ENCODE measurements at regions not wholly inside any gene's neighbourhood (a gene's known extent, or its start where the extent isn't known, plus 50 kb on each side); places are given as distances from the start of the nearest gene placed in this dataset.
A peak's percentile ranks its signal among the peaks of the same experiment; 100 is the strongest.
"Not testable (repeated sequence)": the region's sequence is repeated elsewhere in the genome, so short reads cannot be mapped to it uniquely, and the experiment has no call there.

- no peak for DNase-seq
Observed at GRCh38 chrX:13955975-13956374, 73.7 kb downstream of the GEMIN8 start.

GRCh38 chrX:13955095-13955647 is 74.5 kb downstream of the GEMIN8 start:
- DNase-seq = no peak

- DNase-seq = no peak
Observed at GRCh38 chrX:13952581-13952980, 77.1 kb downstream of the GEMIN8 start.

GRCh38 chrX:13946223-13946622 is 83.5 kb downstream of the GEMIN8 start:
- DNase-seq = not testable (repeated sequence)

- DNase-seq = not testable (repeated sequence)
Observed at GRCh38 chrX:13945787-13946186, 83.9 kb downstream of the GEMIN8 start.

GRCh38 chrX:13940671-13941070 is 89.0 kb downstream of the GEMIN8 start:
- no peak for DNase-seq

GRCh38 chrX:13939741-13940597 is 89.7 kb downstream of the GEMIN8 start:
- no peak for DNase-seq

GRCh38 chrX:13938829-13939530 is 90.7 kb downstream of the GEMIN8 start:
- DNase-seq = no peak

GRCh38 chrX:13938051-13938828 is 91.5 kb downstream of the GEMIN8 start:
- DNase-seq = peak; percentile 60

- DNase-seq = peak; percentile 16
Observed at GRCh38 chrX:13937370-13938050, 92.2 kb downstream of the GEMIN8 start.

GRCh38 chrX:13936521-13937225 is 93.0 kb downstream of the GEMIN8 start:
- no peak for DNase-seq

GRCh38 chrX:13934731-13935130 is 95.0 kb downstream of the GEMIN8 start:
- no peak for DNase-seq

- DNase-seq = no peak
Observed at GRCh38 chrX:13933851-13934250, 95.8 kb downstream of the GEMIN8 start.

GRCh38 chrX:13933352-13933751 is 96.3 kb downstream of the GEMIN8 start:
- DNase-seq = no peak

GRCh38 chrX:13932416-13932815 is 97.3 kb downstream of the GEMIN8 start:
- DNase-seq = no peak

- no peak for DNase-seq
Observed at GRCh38 chrX:13927175-13927574, 102.5 kb downstream of the GEMIN8 start.

GRCh38 chrX:13923845-13924244 is 105.8 kb downstream of the GEMIN8 start:
- no peak for DNase-seq

GRCh38 chrX:13923289-13923688 is 106.4 kb upstream of the GPM6B start:
- no peak for DNase-seq

- DNase-seq = no peak
Observed at GRCh38 chrX:13917507-13917906, 100.6 kb upstream of the GPM6B start.

GRCh38 chrX:13911586-13911985 is 94.7 kb upstream of the GPM6B start:
- DNase-seq = no peak

- DNase-seq = peak; percentile 88
Observed at GRCh38 chrX:13906093-13906492, 89.2 kb upstream of the GPM6B start.

- no peak for DNase-seq
Observed at GRCh38 chrX:13903405-13903804, 86.5 kb upstream of the GPM6B start.
